ENCODE measurements at regions not wholly inside any gene's neighbourhood (a gene's known extent, or its start where the extent isn't known, plus 50 kb on each side); places are given as distances from the start of the nearest gene placed in this dataset.

DNA sequence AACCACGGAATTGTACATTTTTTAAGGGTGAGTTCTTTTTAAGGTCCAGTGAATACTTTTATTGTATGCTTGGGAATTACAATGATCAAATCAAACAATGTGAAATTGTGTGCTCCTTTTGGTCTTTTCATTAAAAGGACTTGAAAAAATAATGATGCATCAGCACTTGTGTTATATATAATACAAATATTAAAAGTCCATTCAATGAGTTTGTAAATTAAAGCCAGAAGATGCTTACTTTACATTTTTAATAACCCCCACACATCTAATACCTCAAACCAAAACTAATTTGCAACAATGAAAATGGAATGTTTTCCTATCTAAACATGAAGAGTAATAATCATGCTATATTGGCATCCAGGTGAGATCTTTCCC, 369.8 kb upstream of the LCORL start:
- intact Hi-C loops (cut with DNase I; ENCODE audit: low total_unique reads) = no loop called here
- TF ChIP-seq POLR2A (IDR thresholded peaks at IDR 0.05) (no peak), CTCF (IDR thresholded peaks at IDR 0.05 in 4 of 5, conservative IDR thresholded peaks at IDR 0.05 in 1 of 5) (no peak)
- no peak overlapping the region for H3K27ac ChIP-seq
- H3K36me3 ChIP-seq = no peaks in the 10 kb centered on the region
- no peaks in the 10 kb centered on the region for H3K9me3 ChIP-seq
- H3K4me1 ChIP-seq = no peaks in the 10 kb centered on the region
- ATAC-seq = no peak
- no peak overlapping the region for H3K4me3 ChIP-seq
- in situ Hi-C loops (cut with MboI; ENCODE audit: low sequenced_read_pairs in 4 of 4) = loop anchor here in 1 of 4 donors (25.0 kb wide), 1 partner anchor 854 kb away; no protein-coding TSS in a partner anchor
- H3K27me3 ChIP-seq = no peaks in the 10 kb centered on the region
- no peak for DNase-seq

DNA sequence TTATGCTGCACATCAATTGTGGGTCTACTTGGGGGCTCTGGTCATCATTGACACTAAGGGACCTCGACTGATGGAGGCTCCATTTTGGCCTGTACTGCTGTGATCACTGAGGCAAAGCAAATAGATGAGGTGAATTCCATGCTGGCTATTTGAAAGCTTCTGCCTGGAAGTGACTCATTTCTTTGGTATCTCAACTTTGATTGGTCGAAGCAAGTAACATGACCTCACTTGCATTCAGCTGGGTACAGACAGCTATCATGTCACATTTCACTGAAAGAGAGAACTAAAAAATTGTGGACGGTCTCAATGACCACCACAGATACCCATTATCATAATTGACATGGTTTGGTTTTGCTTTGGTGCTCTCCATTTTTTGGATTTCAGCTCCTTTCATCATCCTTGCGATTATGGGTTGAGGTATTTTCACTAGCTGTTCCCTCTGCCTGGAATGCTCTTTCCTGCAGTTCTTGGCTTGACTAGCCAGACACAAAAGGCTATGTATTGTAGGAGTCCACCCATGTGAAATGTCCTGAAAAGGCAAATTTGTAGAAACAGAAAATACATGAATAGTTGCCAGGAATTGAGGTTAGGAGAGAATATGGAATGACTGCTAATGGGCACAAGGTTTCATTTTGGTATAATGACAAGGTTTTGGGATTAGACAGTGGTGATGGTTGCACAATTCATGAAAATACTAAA, 369.2 kb upstream of the LCORL start:
- Histone ChIP-seq H3K36me3 (no peaks in the 10 kb centered on the region), H3K4me1 (no peaks in the 10 kb centered on the region), H3K9me3 (no peaks in the 10 kb centered on the region), H3K4me3 (no peak overlapping the region), H3K27me3 (no peaks in the 10 kb centered on the region), H3K27ac (no peak overlapping the region)
- intact Hi-C loops (cut with DNase I; ENCODE audit: low total_unique reads) = no loop called here
- in situ Hi-C loops (cut with MboI; ENCODE audit: low sequenced_read_pairs in 4 of 4) = loop anchor here in 1 of 4 donors (25.0 kb wide), 1 partner anchor 854 kb away; no protein-coding TSS in a partner anchor
- no peak for TF ChIP-seq POLR2A (IDR thresholded peaks at IDR 0.05)
- TF ChIP-seq CTCF (IDR thresholded peaks at IDR 0.05 in 4 of 5, conservative IDR thresholded peaks at IDR 0.05 in 1 of 5) = no peak
- DNase-seq (no peak), ATAC-seq (no peak)

DNA sequence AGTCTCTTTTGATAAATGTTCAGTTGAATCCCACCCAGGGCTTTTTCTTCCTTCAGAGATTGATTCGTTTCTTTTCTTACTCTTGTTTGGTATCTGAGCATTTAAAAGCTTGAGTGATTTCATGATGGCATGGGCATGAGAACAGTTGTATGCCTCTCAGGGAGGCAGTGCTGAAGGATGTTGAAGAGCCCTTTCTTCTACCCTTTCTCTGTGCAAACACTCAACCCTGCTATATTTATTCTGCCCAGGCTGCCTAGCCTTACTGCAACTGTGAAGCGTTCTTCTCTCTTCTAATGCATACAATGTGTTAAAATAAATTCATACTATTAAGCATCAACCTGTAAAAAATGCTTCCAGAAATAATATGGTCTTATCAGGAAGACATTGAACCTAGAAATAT, 367.6 kb upstream of the LCORL start:
- no peaks in the 10 kb centered on the region for H3K4me1 ChIP-seq
- intact Hi-C loops (cut with DNase I; ENCODE audit: low total_unique reads) (no loop called here), in situ Hi-C loops (cut with MboI; ENCODE audit: low sequenced_read_pairs in 4 of 4) (loop anchor here in 1 of 4 donors (25.0 kb wide), 1 partner anchor 852 kb away; no protein-coding TSS in a partner anchor)
- TF ChIP-seq CTCF (IDR thresholded peaks at IDR 0.05 in 4 of 5, conservative IDR thresholded peaks at IDR 0.05 in 1 of 5) = no peak
- TF ChIP-seq POLR2A (IDR thresholded peaks at IDR 0.05) = no peak
- no peaks in the 10 kb centered on the region for H3K27me3 ChIP-seq
- no peaks in the 10 kb centered on the region for H3K36me3 ChIP-seq
- ATAC-seq (no peak), DNase-seq (no peak)
- H3K9me3 ChIP-seq = no peaks in the 10 kb centered on the region
- no peak overlapping the region for H3K4me3 ChIP-seq
- H3K27ac ChIP-seq = no peak overlapping the region

DNA sequence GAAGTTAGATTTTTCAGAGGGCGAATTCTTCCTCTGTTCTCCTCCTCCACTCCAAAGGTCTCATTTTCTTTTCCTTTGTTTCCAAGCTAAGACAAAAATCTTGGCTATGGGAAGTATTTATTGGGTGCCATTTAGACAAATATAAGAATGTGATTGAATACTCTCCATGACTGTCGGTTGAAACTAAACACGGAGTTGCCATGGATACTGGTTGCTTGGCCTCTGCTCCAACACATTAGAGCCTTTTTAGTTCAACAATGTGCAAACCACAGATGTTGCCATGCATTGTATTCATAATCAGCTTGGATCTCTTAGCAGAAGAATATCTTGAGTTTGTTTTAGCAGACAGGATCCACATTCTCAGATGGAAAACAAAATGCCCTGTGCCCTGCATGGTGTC, 366.5 kb upstream of the LCORL start:
- Histone ChIP-seq H3K4me3 (no peak overlapping the region), H3K27ac (no peak overlapping the region), H3K36me3 (no peaks in the 10 kb centered on the region), H3K9me3 (no peaks in the 10 kb centered on the region), H3K4me1 (no peaks in the 10 kb centered on the region), H3K27me3 (no peaks in the 10 kb centered on the region)
- ATAC-seq (no peak), DNase-seq (no peak)
- intact Hi-C loops (cut with DNase I; ENCODE audit: low total_unique reads) = no loop called here
- in situ Hi-C loops (cut with MboI; ENCODE audit: low sequenced_read_pairs in 4 of 4) = loop anchor here in 1 of 4 donors (25.0 kb wide), 1 partner anchor 851 kb away; no protein-coding TSS in a partner anchor
- TF ChIP-seq POLR2A (IDR thresholded peaks at IDR 0.05) (no peak), CTCF (IDR thresholded peaks at IDR 0.05 in 4 of 5, conservative IDR thresholded peaks at IDR 0.05 in 1 of 5) (no peak)

Data from gastrocnemius medialis (tissue), 4 donors.